K562 (cell line): ENCODE measurements at regions not wholly inside any gene's neighbourhood (a gene's known extent, or its start where the extent isn't known, plus 50 kb on each side); places are given as distances from the start of the nearest gene placed in this dataset.

Source experiments
- ATAC-seq: fragments of 200-7000 bp; cut with Tn5 transposase; 3 replicates; pipeline ENCODE4 v1.9.1; 2020; ENCODE audit warnings: moderate library complexity
- BruUV-seq: library from RNA; stranded (reverse); fragments of 400-500 nt; replicated peaks from 2 replicates; lab custom pipeline; 2021; lab: Mats Ljungman, UMichigan
- CTCF ChIA-PET: fragments of 300-600 bp; formaldehyde crosslinking; extraction: SDS; loops from one replicate; lab custom pipeline; 2021; ENCODE audit warnings: low intra/inter-chr PET ratio; lab: Yijun Ruan, JAX
- POLR2A ChIA-PET: fragments of 300-600, 350-650 bp; sonication (Branson Sonifier 250); formaldehyde crosslinking; extraction: SDS; loops from one replicate; lab custom pipeline; 2021; ENCODE audit warnings: antibody characterized with exemption, inconsistent platforms; lab: Yijun Ruan, JAX
- DNase-seq, 4 experiments: peaks; one replicate each; pipeline versions ENCODE4 v3.0.0 to v3.0.0-alpha.2; 2011 to 2018; ENCODE audit warnings: low spot score in 3 of 4, mixed read lengths in 3 of 4; ENCODE audit errors: extremely low read depth in 1 of 4
- FAIRE-seq: peaks from 2 replicates; lab custom pipeline; 2011; peaks lifted over from hg19 to GRCh38; lab: Jason Lieb, UNC
- H2AFZ ChIP-seq: 2 replicates; pipeline ENCODE4 v1.6.0; 2011; ENCODE audit warnings: low read depth, low read length, control low read depth, inconsistent platforms
- H3K27ac ChIP-seq: fragments of 200-600 bp; 3 replicates; pipeline ENCODE4 v1.8.0; 2011; ENCODE audit warnings: low read depth, mild to moderate bottlenecking, control low read depth, inconsistent platforms, low read length, moderate library complexity, mixed read lengths; ENCODE audit errors: extremely low read depth
- H3K27me3 ChIP-seq, 2 experiments: fragments of 300-600 bp in 1 of 2; 2 replicates in 1 of 2; 3 replicates in 1 of 2; pipeline versions ENCODE4 v1.6.0 to v1.8.0; 2011; ENCODE audit warnings: inconsistent platforms in 2 of 2, low read length in 2 of 2, mild to moderate bottlenecking in 1 of 2, mixed read lengths in 1 of 2, moderate library complexity in 1 of 2; ENCODE audit not compliant: control insufficient read depth in 2 of 2, insufficient read depth in 2 of 2
- H3K36me3 ChIP-seq: fragments of 300-600 bp; 3 replicates; pipeline ENCODE4 v1.8.0; 2011; ENCODE audit warnings: mild to moderate bottlenecking, low read length, inconsistent platforms; ENCODE audit not compliant: control insufficient read depth, insufficient read depth
- H3K4me1 ChIP-seq, 2 experiments: fragments of 200-600 bp in 1 of 2; replicated peaks in 1 of 2; 2 replicates in 1 of 2; 3 replicates in 1 of 2; pipeline versions ENCODE4 v1.5.1 to v1.8.0; 2011; ENCODE audit warnings: inconsistent platforms in 2 of 2, low read length in 2 of 2, mild to moderate bottlenecking in 1 of 2, mixed read lengths in 1 of 2, moderate library complexity in 1 of 2; ENCODE audit not compliant: control insufficient read depth in 2 of 2, insufficient read depth in 2 of 2
- H3K4me2 ChIP-seq: 2 replicates; pipeline ENCODE4 v1.6.1; 2011; ENCODE audit warnings: low read length, control low read depth, inconsistent platforms, mixed read lengths; ENCODE audit not compliant: insufficient read depth
- H3K4me3 ChIP-seq: fragments of 200-600 bp; sonication (generic), shearing (Covaris generic); 2 replicates; pipeline ENCODE4 v1.5.1; 2016; ENCODE audit warnings: control low read depth, inconsistent platforms
- H3K79me2 ChIP-seq: fragments of 200-600 bp; 3 replicates; pipeline ENCODE4 v1.8.0; 2011; ENCODE audit warnings: low read length, inconsistent platforms; ENCODE audit not compliant: control insufficient read depth, insufficient read depth
- H3K9ac ChIP-seq, 2 experiments: 2 replicates each; pipeline versions ENCODE4 v1.6.0 to v1.6.1; 2011; ENCODE audit warnings: low read depth in 2 of 2, low read length in 2 of 2, control low read depth in 1 of 2, inconsistent platforms in 1 of 2, mild to moderate bottlenecking in 1 of 2, mixed read lengths in 1 of 2; ENCODE audit not compliant: insufficient read depth in 1 of 2
- H3K9me1 ChIP-seq: one replicate; pipeline ENCODE4 v1.6.0; 2011; ENCODE audit warnings: inconsistent platforms, mild to moderate bottlenecking, low read length, moderate library complexity; ENCODE audit not compliant: control insufficient read depth, insufficient read depth
- H3K9me3 ChIP-seq: replicated peaks from 2 replicates; pipeline ENCODE4 v1.5.1; 2011; ENCODE audit warnings: low read depth, low read length, inconsistent platforms; ENCODE audit not compliant: control insufficient read depth, insufficient read depth
- H4K20me1 ChIP-seq: replicated peaks from 2 replicates; pipeline ENCODE4 v1.6.1; 2011; ENCODE audit warnings: low read length, inconsistent platforms, mixed read lengths; ENCODE audit not compliant: control insufficient read depth, insufficient read depth
- CREBBP ChIP-seq: IDR thresholded peaks from one replicate; pipeline ENCODE4 v1.6.1; 2012; ENCODE audit warnings: low read depth, mild to moderate bottlenecking, control low read depth, inconsistent platforms, low read length
- DNMT1 ChIP-seq: fragments of 450-650 bp; IDR thresholded peaks from 2 replicates; pipeline ENCODE4 v1.6.1; 2016; ENCODE audit warnings: antibody characterized with exemption, mild to moderate bottlenecking
- DPF2 ChIP-seq: fragments of 450-650 bp; IDR thresholded peaks from 2 replicates; pipeline ENCODE4 v1.6.1; 2016
- MYBL2 ChIP-seq, 2 experiments: fragments of 450-650 bp in 1 of 2; sonication (generic) in 1 of 2; formaldehyde crosslinking in 1 of 2; IDR thresholded peaks; 2 replicates each; pipeline versions ENCODE4 v1.6.1 to v1.8.1; 2017 to 2022; ENCODE audit warnings: borderline replicate concordance in 1 of 2, inconsistent platforms in 1 of 2, low read depth in 1 of 2, mild to moderate bottlenecking in 1 of 2, missing genetic modification reagents in 1 of 2, moderate library complexity in 1 of 2
- TCF3 ChIP-seq: sonication (generic); formaldehyde crosslinking; IDR thresholded peaks from 2 replicates; pipeline ENCODE4 v1.4.0; 2020; ENCODE audit warnings: mild to moderate bottlenecking, missing genetic modification reagents
- WHSC1 ChIP-seq: IDR thresholded peaks from one replicate; pipeline ENCODE4 v1.6.1; 2012; ENCODE audit warnings: low read length, control low read depth, inconsistent platforms
- YBX1 ChIP-seq: fragments of 450-650 bp; IDR thresholded peaks from 2 replicates; pipeline ENCODE4 v1.7.1; 2016; ENCODE audit warnings: mild to moderate bottlenecking
- ZNF146 ChIP-seq: IDR thresholded peaks from one replicate; pipeline ENCODE4 v1.6.1; 2018; ENCODE audit warnings: missing compliant biosample characterization; ENCODE audit not compliant: unreplicated experiment
- ZNF354B ChIP-seq: fragments of 250-450 bp; sonication (Bioruptor Pico); IDR thresholded peaks from 2 replicates; pipeline ENCODE4 v1.4.0; 2020
- ZNF695 ChIP-seq: fragments of 450-650 bp; formaldehyde crosslinking; IDR thresholded peaks from 2 replicates; pipeline ENCODE4 v1.4.0; 2020; ENCODE audit warnings: mild to moderate bottlenecking, moderate library complexity
- WGBS: fragments of 100-300 bp; shearing (Covaris generic); methylation state at CpG from one replicate; pipeline ENCODE4 v1.1.6; 2016; ENCODE audit warnings: low coverage, mixed read lengths; ENCODE audit not compliant: insufficient coverage; ENCODE audit errors: missing lambda C conversion rate; 5-methylcytosine and 5-hydroxymethylcytosine counted together
- in situ Hi-C: fragments of 300-500 bp; cut with MboI; formaldehyde crosslinking; loops from 4 replicates; pipeline ENCODE4 v1.15.0; 2018; ENCODE audit warnings: inconsistent platforms, mixed read lengths
- intact Hi-C: fragments of 100-400 bp; cut with micrococcal nuclease; formaldehyde crosslinking; loops from 2 replicates; pipeline ENCODE4 v1.14.2; 2022
- TF ChIP-seq, protein P1 (sequence below): fragments of 200-800 bp; sonication (Bioruptor generic); IDR thresholded peaks from 2 replicates; pipeline ENCODE4 v1.6.1; 2016; ENCODE audit warnings: missing genetic modification characterization, missing compliant biosample characterization
- TF ChIP-seq, protein P2 (sequence below): fragments of 250-450 bp; sonication (Bioruptor Pico); IDR thresholded peaks from 2 replicates; pipeline ENCODE4 v1.5.0; 2021
- TF ChIP-seq, protein P3 (sequence below), 3 experiments: IDR thresholded peaks in 2 of 3; conservative IDR thresholded peaks in 1 of 3; 2 replicates each; pipeline ENCODE4 v1.5.1; 2011 to 2012; ENCODE audit warnings: low read length in 3 of 3, mild to moderate bottlenecking in 3 of 3, control low read depth in 2 of 3, improper control_type of control experiment in 1 of 3, inconsistent platforms in 1 of 3, low read depth in 1 of 3, mixed read lengths in 1 of 3, moderate library complexity in 1 of 3; ENCODE audit not compliant: insufficient read depth in 2 of 3

DNA sequence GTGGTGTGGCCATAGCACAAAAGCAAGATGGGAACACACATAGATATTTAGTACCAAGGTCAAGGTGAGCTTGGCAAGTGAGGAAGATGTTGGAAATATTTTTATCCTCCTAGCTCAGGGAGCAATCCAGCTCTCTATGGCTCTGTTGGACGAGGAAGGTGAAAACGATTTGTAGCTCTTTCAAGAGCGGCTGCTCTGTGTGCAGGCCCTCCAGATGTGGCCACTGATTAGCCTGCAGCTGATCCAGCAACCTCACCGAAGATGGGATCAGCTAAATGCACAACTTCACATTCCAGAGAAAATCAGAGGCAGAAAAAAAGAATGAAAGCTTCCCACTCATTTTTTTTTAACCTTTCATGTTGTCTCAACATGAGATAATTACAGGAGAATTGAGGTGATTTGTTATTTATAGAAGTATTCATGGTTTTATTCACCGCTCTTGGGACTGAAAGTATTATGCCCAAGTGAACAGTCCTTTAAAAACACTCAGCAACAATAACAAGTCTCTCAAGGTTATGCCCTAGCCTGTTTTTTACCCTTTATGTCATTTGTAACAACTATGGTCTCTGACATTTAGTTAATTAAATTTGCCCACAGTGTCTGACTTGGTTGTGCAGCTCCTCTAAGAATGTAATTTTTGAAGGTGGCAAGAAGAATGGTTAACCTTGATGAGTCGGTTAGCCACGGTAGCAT, 213.6 kb upstream of the ADARB2 start:
- Histone ChIP-seq H3K4me2 (no peak overlapping the region), H3K36me3 (no peaks in the 10 kb centered on the region), H3K4me3 (no peak overlapping the region), H2AFZ (no peak overlapping the region), H3K79me2 (no peaks in the 10 kb centered on the region), H3K4me1 (no peaks in the 10 kb centered on the region), H3K27me3 (peaks cover 0 to 14% of the 10 kb centered on the region in 2 experiments; a peak in 2 of 5 replicates), H3K9me1 (no peaks in the 10 kb centered on the region), H3K9ac (no peak overlapping the region), H4K20me1 (no peaks in the 10 kb centered on the region), H3K9me3 (no peaks in the 10 kb centered on the region), H3K27ac (no peak overlapping the region)
- intact Hi-C loops (no loop called here), in situ Hi-C loops (no loop called here)
- DNase-seq (no peak), ATAC-seq (no peak), FAIRE-seq (no peak)
- 0% methylated on average over 7 of the region's 7 CpGs for WGBS
- ChIA-PET POLR2A (no interaction called here), CTCF (no interaction called here)
- BruUV-seq: no TSS peak
- TF ChIP-seq DPF2: no peak
- TF ChIP-seq TCF3 (CRISPR knock-in tag): no peak
- no peak for TF ChIP-seq DNMT1
- TF ChIP-seq, protein P1, sequence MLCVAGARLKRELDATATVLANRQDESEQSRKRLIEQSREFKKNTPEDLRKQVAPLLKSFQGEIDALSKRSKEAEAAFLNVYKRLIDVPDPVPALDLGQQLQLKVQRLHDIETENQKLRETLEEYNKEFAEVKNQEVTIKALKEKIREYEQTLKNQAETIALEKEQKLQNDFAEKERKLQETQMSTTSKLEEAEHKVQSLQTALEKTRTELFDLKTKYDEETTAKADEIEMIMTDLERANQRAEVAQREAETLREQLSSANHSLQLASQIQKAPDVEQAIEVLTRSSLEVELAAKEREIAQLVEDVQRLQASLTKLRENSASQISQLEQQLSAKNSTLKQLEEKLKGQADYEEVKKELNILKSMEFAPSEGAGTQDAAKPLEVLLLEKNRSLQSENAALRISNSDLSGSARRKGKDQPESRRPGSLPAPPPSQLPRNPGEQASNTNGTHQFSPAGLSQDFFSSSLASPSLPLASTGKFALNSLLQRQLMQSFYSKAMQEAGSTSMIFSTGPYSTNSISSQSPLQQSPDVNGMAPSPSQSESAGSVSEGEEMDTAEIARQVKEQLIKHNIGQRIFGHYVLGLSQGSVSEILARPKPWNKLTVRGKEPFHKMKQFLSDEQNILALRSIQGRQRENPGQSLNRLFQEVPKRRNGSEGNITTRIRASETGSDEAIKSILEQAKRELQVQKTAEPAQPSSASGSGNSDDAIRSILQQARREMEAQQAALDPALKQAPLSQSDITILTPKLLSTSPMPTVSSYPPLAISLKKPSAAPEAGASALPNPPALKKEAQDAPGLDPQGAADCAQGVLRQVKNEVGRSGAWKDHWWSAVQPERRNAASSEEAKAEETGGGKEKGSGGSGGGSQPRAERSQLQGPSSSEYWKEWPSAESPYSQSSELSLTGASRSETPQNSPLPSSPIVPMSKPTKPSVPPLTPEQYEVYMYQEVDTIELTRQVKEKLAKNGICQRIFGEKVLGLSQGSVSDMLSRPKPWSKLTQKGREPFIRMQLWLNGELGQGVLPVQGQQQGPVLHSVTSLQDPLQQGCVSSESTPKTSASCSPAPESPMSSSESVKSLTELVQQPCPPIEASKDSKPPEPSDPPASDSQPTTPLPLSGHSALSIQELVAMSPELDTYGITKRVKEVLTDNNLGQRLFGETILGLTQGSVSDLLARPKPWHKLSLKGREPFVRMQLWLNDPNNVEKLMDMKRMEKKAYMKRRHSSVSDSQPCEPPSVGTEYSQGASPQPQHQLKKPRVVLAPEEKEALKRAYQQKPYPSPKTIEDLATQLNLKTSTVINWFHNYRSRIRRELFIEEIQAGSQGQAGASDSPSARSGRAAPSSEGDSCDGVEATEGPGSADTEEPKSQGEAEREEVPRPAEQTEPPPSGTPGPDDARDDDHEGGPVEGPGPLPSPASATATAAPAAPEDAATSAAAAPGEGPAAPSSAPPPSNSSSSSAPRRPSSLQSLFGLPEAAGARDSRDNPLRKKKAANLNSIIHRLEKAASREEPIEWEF (CRISPR knock-in tag): no peak
- TF ChIP-seq CREBBP: no peak
- TF ChIP-seq, protein P2, sequence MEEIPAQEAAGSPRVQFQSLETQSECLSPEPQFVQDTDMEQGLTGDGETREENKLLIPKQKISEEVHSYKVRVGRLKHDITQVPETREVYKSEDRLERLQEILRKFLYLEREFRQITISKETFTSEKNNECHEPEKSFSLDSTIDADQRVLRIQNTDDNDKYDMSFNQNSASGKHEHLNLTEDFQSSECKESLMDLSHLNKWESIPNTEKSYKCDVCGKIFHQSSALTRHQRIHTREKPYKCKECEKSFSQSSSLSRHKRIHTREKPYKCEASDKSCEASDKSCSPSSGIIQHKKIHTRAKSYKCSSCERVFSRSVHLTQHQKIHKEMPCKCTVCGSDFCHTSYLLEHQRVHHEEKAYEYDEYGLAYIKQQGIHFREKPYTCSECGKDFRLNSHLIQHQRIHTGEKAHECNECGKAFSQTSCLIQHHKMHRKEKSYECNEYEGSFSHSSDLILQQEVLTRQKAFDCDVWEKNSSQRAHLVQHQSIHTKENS: no peak
- TF ChIP-seq ZNF354B (CRISPR knock-in tag): no peak
- TF ChIP-seq, protein P3, sequence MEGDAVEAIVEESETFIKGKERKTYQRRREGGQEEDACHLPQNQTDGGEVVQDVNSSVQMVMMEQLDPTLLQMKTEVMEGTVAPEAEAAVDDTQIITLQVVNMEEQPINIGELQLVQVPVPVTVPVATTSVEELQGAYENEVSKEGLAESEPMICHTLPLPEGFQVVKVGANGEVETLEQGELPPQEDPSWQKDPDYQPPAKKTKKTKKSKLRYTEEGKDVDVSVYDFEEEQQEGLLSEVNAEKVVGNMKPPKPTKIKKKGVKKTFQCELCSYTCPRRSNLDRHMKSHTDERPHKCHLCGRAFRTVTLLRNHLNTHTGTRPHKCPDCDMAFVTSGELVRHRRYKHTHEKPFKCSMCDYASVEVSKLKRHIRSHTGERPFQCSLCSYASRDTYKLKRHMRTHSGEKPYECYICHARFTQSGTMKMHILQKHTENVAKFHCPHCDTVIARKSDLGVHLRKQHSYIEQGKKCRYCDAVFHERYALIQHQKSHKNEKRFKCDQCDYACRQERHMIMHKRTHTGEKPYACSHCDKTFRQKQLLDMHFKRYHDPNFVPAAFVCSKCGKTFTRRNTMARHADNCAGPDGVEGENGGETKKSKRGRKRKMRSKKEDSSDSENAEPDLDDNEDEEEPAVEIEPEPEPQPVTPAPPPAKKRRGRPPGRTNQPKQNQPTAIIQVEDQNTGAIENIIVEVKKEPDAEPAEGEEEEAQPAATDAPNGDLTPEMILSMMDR (IDR thresholded peaks at IDR 0.05 in 2 of 3, conservative IDR thresholded peaks at IDR 0.05 in 1 of 3; ENCODE audit: insufficient read depth in 2 of 3, low read depth in 1 of 3, low read length in 3 of 3): no peak
- no peak for TF ChIP-seq MYBL2 (IDR thresholded peaks at IDR 0.05; ENCODE audit: low read depth)
- no peak for TF ChIP-seq MYBL2 (CRISPR knock-in tag; IDR thresholded peaks at IDR 0.05; ENCODE audit: borderline replicate concordance)
- no peak for TF ChIP-seq WHSC1
- no peak for TF ChIP-seq ZNF695 (CRISPR knock-in tag)
- TF ChIP-seq ZNF146: no peak
- TF ChIP-seq YBX1: no peak
